PC-3 (cell line): ENCODE measurements at regions not wholly inside any gene's neighbourhood (a gene's known extent, or its start where the extent isn't known, plus 50 kb on each side); places are given as distances from the start of the nearest gene placed in this dataset.

Experiments
- ATAC-seq: fragments of 200-7000 bp; cut with Tn5 transposase; 2 replicates; pipeline ENCODE4 v1.9.1; 2020; ENCODE audit warnings: mild to moderate bottlenecking, moderate library complexity
- BruUV-seq: library from RNA; stranded (reverse); fragments of 400-500 nt; replicated peaks from 2 replicates; lab custom pipeline; 2021; lab: Mats Ljungman, UMichigan
- CTCF ChIA-PET: fragments of 300-600 bp; sonication (Branson Sonifier 250); formaldehyde crosslinking; loops from one replicate; lab custom pipeline; 2022; ENCODE audit warnings: antibody characterized with exemption; lab: Charles Lee
- POLR2A ChIA-PET: fragments of 300-600 bp; sonication (Branson Sonifier 250); formaldehyde crosslinking; loops from one replicate; lab custom pipeline; 2022; ENCODE audit warnings: antibody characterized with exemption; ENCODE audit not compliant: unreplicated experiment; lab: Charles Lee
- DNase-seq: peaks from one replicate; pipeline ENCODE4 v3.0.0-alpha.2; 2015
- H2AFZ ChIP-seq: fragments of 300-600 bp; sonication (generic); 2 replicates; pipeline ENCODE4 v1.6.0; 2016; ENCODE audit warnings: antibody characterized with exemption, low read length
- H3F3A ChIP-seq: fragments of 300-600 bp; sonication (generic); one replicate; pipeline ENCODE4 v1.6.0; 2017; ENCODE audit warnings: antibody characterized with exemption, low read length, control low read depth, mild to moderate bottlenecking; ENCODE audit not compliant: unreplicated experiment
- H3K27ac ChIP-seq: fragments of 300-600 bp; sonication (generic); 2 replicates; pipeline ENCODE4 v1.5.1; 2016; ENCODE audit warnings: mild to moderate bottlenecking, low read length
- H3K27me3 ChIP-seq: fragments of 300-600 bp; sonication (generic); 2 replicates; pipeline ENCODE4 v1.6.1; 2016; ENCODE audit warnings: low read length, mixed read lengths
- H3K36me3 ChIP-seq: fragments of 300-600 bp; sonication (generic); 2 replicates; pipeline ENCODE4 v1.6.1; 2016; ENCODE audit warnings: low read depth, mixed run types, low read length, mixed read lengths
- H3K4me1 ChIP-seq: fragments of 300-600 bp; sonication (generic); 2 replicates; pipeline ENCODE4 v1.5.1; 2016; ENCODE audit warnings: low read length; ENCODE audit not compliant: insufficient read depth
- H3K4me2 ChIP-seq: fragments of 300-600 bp; sonication (generic); 2 replicates; pipeline ENCODE4 v1.6.0; 2016; ENCODE audit warnings: low read length
- H3K4me3 ChIP-seq: fragments of 300-600 bp; sonication (generic); 2 replicates; pipeline ENCODE4 v1.5.1; 2016; ENCODE audit warnings: mild to moderate bottlenecking, low read length, mixed read lengths
- H3K79me2 ChIP-seq: fragments of 300-600 bp; sonication (generic); 2 replicates; pipeline ENCODE4 v1.6.1; 2017; ENCODE audit warnings: low read length, mixed read lengths
- H3K9ac ChIP-seq: fragments of 300-600 bp; sonication (generic); 2 replicates; pipeline ENCODE4 v1.6.0; 2016; ENCODE audit warnings: mild to moderate bottlenecking, low read length
- H3K9me2 ChIP-seq: fragments of 300-600 bp; sonication (generic); replicated peaks from 2 replicates; pipeline ENCODE4 v1.6.1; 2016; ENCODE audit warnings: mixed run types, low read length, mixed read lengths
- H3K9me3 ChIP-seq: fragments of 300-600 bp; sonication (generic); 2 replicates; pipeline ENCODE4 v1.6.1; 2016; ENCODE audit warnings: low read length, mixed read lengths
- H4K20me1 ChIP-seq: fragments of 300-600 bp; sonication (generic); 2 replicates; pipeline ENCODE4 v1.6.1; 2016; ENCODE audit warnings: low read length, mixed read lengths
- EZH2 ChIP-seq: fragments of 300-600 bp; sonication (generic); IDR thresholded peaks from one replicate; pipeline ENCODE4 v1.6.1; 2017; ENCODE audit warnings: antibody characterized with exemption, mild to moderate bottlenecking, low read length; ENCODE audit not compliant: unreplicated experiment
- EZH2phosphoT487 ChIP-seq: fragments of 300-600 bp; sonication (generic); IDR thresholded peaks from 2 replicates; pipeline ENCODE4 v1.6.1; 2018; ENCODE audit warnings: mild to moderate bottlenecking, antibody characterized with exemption, low read length, borderline replicate concordance
- intact Hi-C: fragments of 100-400 bp; cut with micrococcal nuclease; formaldehyde crosslinking; loops from 2 replicates; pipeline ENCODE4 v1.9.0; 2023
- TF ChIP-seq, protein P1 (sequence below): fragments of 300-600 bp; sonication (generic); conservative IDR thresholded peaks from 2 replicates; pipeline ENCODE4 v1.5.1; 2017; ENCODE audit warnings: antibody characterized with exemption, low read depth, mild to moderate bottlenecking, low read length

DNA sequence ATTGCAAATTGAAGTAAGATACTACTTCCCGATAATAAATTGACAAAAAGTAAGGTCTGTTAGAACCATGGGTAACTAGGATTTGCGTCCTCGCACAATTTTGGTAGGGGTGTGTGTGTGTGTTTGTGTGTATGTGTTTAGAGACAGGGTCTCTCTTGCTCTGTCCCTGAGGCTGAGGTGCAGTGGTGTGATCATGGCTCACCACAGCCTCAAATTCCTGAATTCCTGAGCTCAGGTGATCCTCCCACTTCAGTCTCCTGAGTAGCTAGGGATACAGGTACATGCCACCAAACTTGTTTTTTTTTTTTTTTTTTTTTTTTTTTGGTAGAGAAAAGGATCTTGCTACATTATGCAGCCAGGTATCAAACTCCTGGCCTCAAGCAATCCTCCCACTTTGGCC, 209.2 kb upstream of the ESRRG start:
- no peaks in the 10 kb centered on the region for H3K79me2 ChIP-seq
- TF ChIP-seq EZH2 (no peak), EZH2phosphoT487 (no peak)
- TF ChIP-seq, protein P1, sequence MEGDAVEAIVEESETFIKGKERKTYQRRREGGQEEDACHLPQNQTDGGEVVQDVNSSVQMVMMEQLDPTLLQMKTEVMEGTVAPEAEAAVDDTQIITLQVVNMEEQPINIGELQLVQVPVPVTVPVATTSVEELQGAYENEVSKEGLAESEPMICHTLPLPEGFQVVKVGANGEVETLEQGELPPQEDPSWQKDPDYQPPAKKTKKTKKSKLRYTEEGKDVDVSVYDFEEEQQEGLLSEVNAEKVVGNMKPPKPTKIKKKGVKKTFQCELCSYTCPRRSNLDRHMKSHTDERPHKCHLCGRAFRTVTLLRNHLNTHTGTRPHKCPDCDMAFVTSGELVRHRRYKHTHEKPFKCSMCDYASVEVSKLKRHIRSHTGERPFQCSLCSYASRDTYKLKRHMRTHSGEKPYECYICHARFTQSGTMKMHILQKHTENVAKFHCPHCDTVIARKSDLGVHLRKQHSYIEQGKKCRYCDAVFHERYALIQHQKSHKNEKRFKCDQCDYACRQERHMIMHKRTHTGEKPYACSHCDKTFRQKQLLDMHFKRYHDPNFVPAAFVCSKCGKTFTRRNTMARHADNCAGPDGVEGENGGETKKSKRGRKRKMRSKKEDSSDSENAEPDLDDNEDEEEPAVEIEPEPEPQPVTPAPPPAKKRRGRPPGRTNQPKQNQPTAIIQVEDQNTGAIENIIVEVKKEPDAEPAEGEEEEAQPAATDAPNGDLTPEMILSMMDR, result no peak
- no peaks in the 10 kb centered on the region for H3K27me3 ChIP-seq
- H3K4me3 ChIP-seq, result no peak overlapping the region
- intact Hi-C loops, result no loop called here
- no peaks in the 10 kb centered on the region for H3K9me2 ChIP-seq
- no peak overlapping the region for H3K27ac ChIP-seq
- H3K9ac ChIP-seq, result no peak overlapping the region
- DNase-seq (no peak), ATAC-seq (no peak)
- no peak overlapping the region for H3K4me2 ChIP-seq
- BruUV-seq, result no TSS peak
- H3K4me1 ChIP-seq, result peaks cover 24% of the 10 kb centered on the region
- no peaks in the 10 kb centered on the region for H3K36me3 ChIP-seq
- CTCF ChIA-PET, result no interaction called here
- H2AFZ ChIP-seq, result no peak overlapping the region
- no peaks in the 10 kb centered on the region for H3K9me3 ChIP-seq
- H3F3A ChIP-seq, result peaks cover 6% of the 10 kb centered on the region
- POLR2A ChIA-PET, result no interaction called here
- no peaks in the 10 kb centered on the region for H4K20me1 ChIP-seq

DNA sequence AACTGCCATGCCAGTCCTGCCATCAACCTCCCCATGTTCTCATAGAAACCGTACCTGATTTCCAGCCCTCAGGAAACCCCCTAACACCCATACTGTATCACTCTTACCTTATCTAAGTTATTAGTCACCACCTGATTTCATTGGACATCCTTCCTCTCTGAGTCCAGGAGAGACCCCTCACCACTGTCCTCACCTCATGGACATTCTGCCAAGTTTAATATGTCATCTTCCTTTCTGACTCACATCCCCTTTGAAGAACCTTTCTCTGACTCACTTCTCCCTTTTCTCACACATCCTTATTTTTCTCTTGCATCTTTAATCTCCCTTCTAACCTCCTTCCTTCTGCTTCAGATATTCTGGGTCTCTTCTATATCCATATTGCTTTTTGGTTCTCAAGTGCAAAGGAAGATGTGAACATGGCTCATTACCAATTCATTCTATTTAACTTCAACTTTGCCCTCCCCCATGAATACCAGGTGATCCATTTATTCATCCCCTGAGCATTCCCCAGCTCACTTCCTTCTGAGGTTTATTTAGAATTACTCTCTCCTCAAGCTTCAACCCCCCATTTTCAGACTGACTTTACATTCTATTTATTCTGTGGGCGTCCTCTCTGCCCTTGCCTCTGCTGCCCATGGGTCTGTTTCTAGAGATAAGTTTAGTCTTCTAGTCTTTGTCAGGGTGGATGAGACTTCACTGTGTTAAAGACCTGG, 206.8 kb upstream of the ESRRG start:
- Histone ChIP-seq H2AFZ (no peak overlapping the region), H4K20me1 (no peaks in the 10 kb centered on the region), H3K9me3 (no peaks in the 10 kb centered on the region), H3K36me3 (no peaks in the 10 kb centered on the region), H3K27me3 (no peaks in the 10 kb centered on the region), H3F3A (peaks cover 6% of the 10 kb centered on the region), H3K4me3 (no peak overlapping the region), H3K79me2 (no peaks in the 10 kb centered on the region), H3K9ac (peak overlapping the region; percentile 9; the same call in 1 of the 2 replicates), H3K4me1 (peaks cover 24% of the 10 kb centered on the region), H3K4me2 (peak overlapping the region; percentile 32), H3K9me2 (no peaks in the 10 kb centered on the region), H3K27ac (peak overlapping the region; percentile 72)
- DNase-seq (peak; percentile 95), ATAC-seq (peak; percentile 86)
- TF ChIP-seq EZH2, result no peak
- no peak for TF ChIP-seq EZH2phosphoT487
- TF ChIP-seq, protein P1, result no peak
- ChIA-PET POLR2A (no interaction called here), CTCF (no interaction called here)
- BruUV-seq, result no TSS peak
- intact Hi-C loops, result loop anchor here (2.0 kb wide), 1 partner anchor 27 kb away; no protein-coding TSS in a partner anchor

GRCh38 chr1:216927633-216928032, 204.4 kb upstream of the ESRRG start:
- TF ChIP-seq EZH2, result no peak
- no peak for TF ChIP-seq EZH2phosphoT487
- TF ChIP-seq, protein P1, result no peak
- Histone ChIP-seq H3K9me3 (no peaks in the 10 kb centered on the region), H3K4me2 (no peak overlapping the region), H3K79me2 (no peaks in the 10 kb centered on the region), H3F3A (peaks cover 6% of the 10 kb centered on the region), H3K36me3 (no peaks in the 10 kb centered on the region), H3K4me1 (peaks cover 24% of the 10 kb centered on the region), H3K27me3 (peaks cover 5% of the 10 kb centered on the region; the same call in 1 of the 2 replicates), H4K20me1 (no peaks in the 10 kb centered on the region), H3K27ac (no peak overlapping the region), H3K4me3 (no peak overlapping the region), H3K9ac (no peak overlapping the region), H2AFZ (no peak overlapping the region), H3K9me2 (no peaks in the 10 kb centered on the region)
- ATAC-seq, result no peak
- no peak for DNase-seq
- CTCF ChIA-PET, result no interaction called here
- POLR2A ChIA-PET, result interaction anchor here (0.7 kb wide), 1 partner anchor 356 kb away, joined by 4 read pairs; no protein-coding TSS in a partner anchor
- intact Hi-C loops, result loop anchor here (2.0 kb wide), 1 partner anchor 25 kb away; no protein-coding TSS in a partner anchor
- no TSS peak for BruUV-seq
